Effector memory CD4-positive, alpha-beta T cell (primary cell): ENCODE measurements at regions not wholly inside any gene's neighbourhood (a gene's known extent, or its start where the extent isn't known, plus 50 kb on each side); places are given as distances from the start of the nearest gene placed in this dataset.

ENCODE experiments used
- DNase-seq, 3 donors: peaks; one replicate each; pipeline ENCODE4 v3.0.0-alpha.2; 2020
- H3K27ac ChIP-seq: 2 replicates; pipeline ENCODE4 v1.7.0; 2013; ENCODE audit warnings: mild to moderate bottlenecking, low read length, moderate library complexity; ENCODE audit not compliant: insufficient read depth, poor library complexity, severe bottlenecking
- H3K27me3 ChIP-seq: replicated peaks from 2 replicates; pipeline ENCODE4 v1.7.0; 2013; ENCODE audit warnings: mild to moderate bottlenecking, low read length; ENCODE audit not compliant: insufficient read depth, control insufficient read depth, poor library complexity, severe bottlenecking
- H3K36me3 ChIP-seq: 2 replicates; pipeline ENCODE4 v1.7.0; 2013; ENCODE audit warnings: mild to moderate bottlenecking, low read length, moderate library complexity; ENCODE audit not compliant: control insufficient read depth, insufficient read depth
- H3K4me1 ChIP-seq: 2 replicates; pipeline ENCODE4 v1.7.0; 2013; ENCODE audit warnings: low read length, mild to moderate bottlenecking; ENCODE audit not compliant: control insufficient read depth, insufficient read depth, poor library complexity, severe bottlenecking
- H3K4me3 ChIP-seq: 2 replicates; pipeline ENCODE4 v1.7.0; 2013; ENCODE audit warnings: low read length, low read depth, mild to moderate bottlenecking; ENCODE audit not compliant: insufficient read depth, poor library complexity, severe bottlenecking
- H3K9me3 ChIP-seq: 2 replicates; pipeline ENCODE4 v1.7.0; 2013; ENCODE audit warnings: mild to moderate bottlenecking, low read length, moderate library complexity; ENCODE audit not compliant: control insufficient read depth

DNA sequence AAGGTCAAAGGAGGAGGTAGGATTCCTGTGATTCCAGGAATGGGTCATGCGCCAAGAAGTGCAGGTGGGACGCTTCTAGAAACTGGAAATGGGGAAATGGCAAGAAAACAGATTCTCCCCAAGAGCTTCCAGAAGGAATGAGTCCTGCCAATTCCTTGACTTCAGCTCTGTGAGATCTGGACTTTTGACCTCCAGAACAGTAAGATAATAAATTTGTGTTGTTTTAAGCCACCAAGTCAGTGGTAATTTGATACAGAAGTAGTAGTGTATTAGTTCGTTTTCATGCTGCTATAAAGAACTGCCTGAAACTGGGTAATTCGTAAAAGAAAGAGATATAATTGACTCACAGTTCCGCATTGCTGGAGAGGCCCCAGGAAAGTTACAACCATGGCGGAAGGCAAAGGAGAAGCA lies 178.6 kb upstream of the GALNT17 start:
- no peak overlapping the region for H3K4me3 ChIP-seq
- DNase-seq: no peak
- no peak overlapping the region for H3K27ac ChIP-seq
- no peaks in the 10 kb centered on the region for H3K4me1 ChIP-seq
- H3K9me3 ChIP-seq: no peaks in the 10 kb centered on the region
- H3K27me3 ChIP-seq: no peaks in the 10 kb centered on the region
- H3K36me3 ChIP-seq: no peaks in the 10 kb centered on the region

DNA sequence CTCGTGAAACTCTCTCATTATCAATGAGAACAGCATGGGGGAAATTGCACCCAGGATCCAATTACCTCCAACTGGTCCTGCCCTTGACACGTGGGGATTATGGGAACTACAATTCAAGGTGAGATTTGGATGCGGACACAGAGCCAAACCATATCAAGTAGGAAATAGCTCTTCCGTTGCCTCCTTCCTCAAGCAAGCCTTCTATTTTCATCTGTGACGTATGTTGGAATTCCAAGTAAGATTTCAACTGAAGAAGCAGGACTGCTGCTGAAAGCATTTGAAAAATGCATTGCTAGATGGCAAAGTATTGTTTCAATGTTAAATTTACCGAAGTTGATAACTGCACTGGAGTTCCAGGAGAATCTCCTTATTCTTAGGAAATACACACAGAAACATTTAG lies 178.1 kb upstream of the GALNT17 start:
- no peaks in the 10 kb centered on the region for H3K4me1 ChIP-seq
- no peak for DNase-seq

DNA sequence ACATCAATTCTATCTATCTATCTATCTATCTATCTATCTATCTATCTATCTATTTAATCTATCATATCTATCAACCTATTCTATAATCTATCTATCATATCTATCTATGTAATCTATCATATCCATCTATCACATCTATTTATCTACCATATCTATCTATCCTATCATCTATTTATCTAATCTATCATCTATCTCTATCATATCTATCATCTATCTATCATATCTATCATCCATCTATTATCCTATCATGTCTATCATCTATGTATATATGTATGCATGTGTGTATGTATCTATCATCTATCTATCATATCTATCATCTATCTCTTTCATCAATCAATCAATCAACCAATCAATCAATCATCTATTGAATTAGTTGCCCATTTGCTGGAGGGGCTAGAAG lies 159.3 kb upstream of the GALNT17 start:
- H3K4me3 ChIP-seq: no peak overlapping the region
- no peaks in the 10 kb centered on the region for H3K36me3 ChIP-seq
- no peaks in the 10 kb centered on the region for H3K9me3 ChIP-seq
- H3K27me3 ChIP-seq: no peaks in the 10 kb centered on the region
- no peak for DNase-seq
- H3K4me1 ChIP-seq: no peaks in the 10 kb centered on the region
- no peak overlapping the region for H3K27ac ChIP-seq

More for the DNA sequence above, 178.1 kb upstream of the GALNT17 start:
- Histone ChIP-seq H3K36me3 (no peaks in the 10 kb centered on the region), H3K9me3 (no peaks in the 10 kb centered on the region), H3K4me3 (no peak overlapping the region), H3K27ac (no peak overlapping the region), H3K27me3 (no peaks in the 10 kb centered on the region)

DNA sequence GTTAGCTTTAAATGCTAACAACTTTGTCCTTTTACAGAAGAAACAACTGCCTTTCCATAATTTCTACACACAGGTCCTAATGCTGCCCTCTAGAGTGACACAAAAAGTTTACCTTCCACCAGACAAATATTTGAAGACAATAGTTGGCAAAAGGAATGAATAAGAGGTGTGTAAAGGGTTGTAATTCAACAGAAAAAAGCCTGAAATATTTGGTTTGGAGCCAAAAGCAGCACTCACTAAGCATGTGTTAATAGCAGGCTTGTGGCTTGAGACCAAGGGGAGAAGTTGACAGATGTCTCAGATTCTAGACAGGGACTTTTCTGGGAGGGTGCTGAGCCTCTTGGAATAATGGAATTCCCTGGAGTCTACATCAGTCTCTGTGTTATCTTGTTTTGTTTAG lies 156.2 kb upstream of the GALNT17 start:
- no peak for DNase-seq
- Histone ChIP-seq H3K4me1 (no peaks in the 10 kb centered on the region), H3K27ac (no peak overlapping the region), H3K9me3 (no peaks in the 10 kb centered on the region), H3K27me3 (no peaks in the 10 kb centered on the region), H3K36me3 (no peaks in the 10 kb centered on the region), H3K4me3 (no peak overlapping the region)

DNA sequence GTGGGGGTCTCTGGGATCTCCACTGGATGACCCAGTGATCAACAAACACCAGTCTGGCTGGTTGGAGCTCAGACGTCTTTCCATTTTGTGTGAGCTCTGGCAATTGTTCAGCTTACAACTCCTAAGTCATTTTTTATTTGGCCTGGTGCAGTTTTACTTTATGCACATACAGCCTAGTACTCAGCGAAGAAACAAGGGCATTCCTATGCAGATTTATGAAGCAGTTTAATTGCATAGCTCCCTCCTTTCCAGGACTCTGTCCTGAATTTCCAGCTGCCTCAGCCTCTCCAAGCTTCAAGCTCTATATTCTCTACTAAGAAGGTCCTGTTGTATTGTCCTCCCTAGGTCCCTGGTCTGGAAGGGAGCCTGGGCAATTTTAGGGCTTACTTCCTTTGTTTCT lies 145.6 kb upstream of the GALNT17 start:
- Histone ChIP-seq H3K4me3 (no peak overlapping the region), H3K4me1 (no peaks in the 10 kb centered on the region), H3K27me3 (no peaks in the 10 kb centered on the region), H3K36me3 (no peaks in the 10 kb centered on the region), H3K9me3 (no peaks in the 10 kb centered on the region), H3K27ac (no peak overlapping the region)
- no peak for DNase-seq

DNA sequence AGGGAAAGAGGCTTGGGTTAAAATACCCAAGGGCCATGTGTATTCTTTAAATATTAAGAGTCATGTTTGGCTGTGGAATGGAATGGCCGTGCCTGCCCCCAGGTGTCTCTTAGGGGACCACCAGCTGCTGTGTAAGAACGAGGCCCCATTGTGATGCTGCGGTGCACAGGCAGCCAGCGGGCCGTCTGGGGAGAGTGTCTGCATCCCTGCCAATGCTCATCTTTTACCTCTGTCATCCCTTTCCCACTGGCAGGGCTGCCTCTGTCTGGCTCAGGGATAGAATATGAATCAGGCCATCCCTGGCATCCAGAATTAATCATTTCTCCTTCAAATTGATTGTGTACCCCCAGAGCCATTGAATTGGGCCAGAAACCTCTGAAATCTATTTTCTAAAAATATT lies 137.8 kb upstream of the GALNT17 start:
- H3K4me1 ChIP-seq: no peaks in the 10 kb centered on the region
- no peak overlapping the region for H3K4me3 ChIP-seq
- no peak for DNase-seq
- no peaks in the 10 kb centered on the region for H3K36me3 ChIP-seq
- no peaks in the 10 kb centered on the region for H3K27me3 ChIP-seq
- H3K9me3 ChIP-seq: no peaks in the 10 kb centered on the region
- H3K27ac ChIP-seq: no peak overlapping the region

DNA sequence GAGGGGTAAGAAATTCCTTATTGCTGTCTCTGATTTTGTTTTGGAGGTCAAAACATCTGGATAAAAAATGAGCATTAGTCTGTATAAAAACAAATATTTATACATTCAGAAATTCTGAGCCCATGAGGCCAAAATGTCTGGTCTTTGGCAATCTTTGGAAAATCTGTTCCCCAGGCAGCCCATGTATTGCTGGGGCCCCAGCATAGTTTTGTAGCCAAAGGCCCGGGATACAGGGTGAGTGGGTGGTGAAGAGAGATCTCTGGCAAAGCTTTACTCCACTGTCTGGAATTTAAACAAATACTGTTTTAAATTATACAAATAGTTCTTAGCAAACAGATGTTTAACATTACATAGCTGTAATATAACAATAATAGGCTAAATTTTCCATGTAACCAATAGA lies 134.7 kb upstream of the GALNT17 start:
- no peaks in the 10 kb centered on the region for H3K9me3 ChIP-seq
- H3K27me3 ChIP-seq: no peaks in the 10 kb centered on the region
- H3K4me1 ChIP-seq: no peaks in the 10 kb centered on the region
- no peak overlapping the region for H3K27ac ChIP-seq
- H3K36me3 ChIP-seq: no peaks in the 10 kb centered on the region
- no peak for DNase-seq
- H3K4me3 ChIP-seq: no peak overlapping the region

DNA sequence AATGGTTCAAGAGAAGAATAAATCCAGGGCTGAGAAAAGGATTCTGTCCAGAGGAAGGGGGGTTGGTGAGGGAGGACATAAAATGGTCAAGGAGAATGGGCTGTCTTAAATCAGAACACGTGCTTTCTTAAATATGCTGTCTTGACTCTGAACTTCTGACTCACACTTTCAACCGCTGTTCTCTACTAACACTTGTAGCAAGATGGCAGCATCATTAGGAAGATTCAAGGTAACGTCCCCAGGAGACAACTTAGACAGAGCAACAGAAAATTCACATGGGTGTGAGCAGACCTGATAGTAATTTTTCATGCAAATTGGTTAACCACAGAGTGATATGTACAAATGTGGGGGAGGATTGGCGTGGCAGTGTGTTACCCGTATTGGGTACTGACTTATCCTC lies 126.8 kb upstream of the GALNT17 start:
- H3K27me3 ChIP-seq: no peaks in the 10 kb centered on the region
- H3K36me3 ChIP-seq: no peaks in the 10 kb centered on the region
- no peaks in the 10 kb centered on the region for H3K4me1 ChIP-seq
- no peaks in the 10 kb centered on the region for H3K9me3 ChIP-seq
- H3K4me3 ChIP-seq: no peak overlapping the region
- no peak overlapping the region for H3K27ac ChIP-seq
- DNase-seq: no peak

DNA sequence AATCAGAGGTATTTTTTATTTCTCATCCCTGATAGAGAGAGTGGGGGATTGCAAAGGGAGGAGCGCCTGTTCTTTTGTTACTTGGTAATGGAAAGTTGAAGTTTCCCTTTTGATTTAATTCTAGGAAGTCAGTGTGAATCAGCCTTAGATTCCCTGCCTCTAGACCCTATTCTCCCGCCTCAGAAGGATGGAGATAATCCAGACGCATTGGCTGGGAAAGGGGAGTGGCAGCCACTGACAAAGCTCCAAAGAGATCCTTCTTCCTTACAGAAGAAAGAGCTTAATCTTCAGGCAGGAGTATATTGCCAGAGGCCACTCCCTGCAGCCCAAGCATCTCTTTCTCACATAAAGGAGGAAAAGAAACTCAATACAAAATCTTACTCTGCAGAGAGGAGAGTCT lies 122.3 kb upstream of the GALNT17 start:
- Histone ChIP-seq H3K36me3 (no peaks in the 10 kb centered on the region), H3K4me1 (no peaks in the 10 kb centered on the region), H3K4me3 (no peak overlapping the region), H3K27me3 (no peaks in the 10 kb centered on the region), H3K9me3 (no peaks in the 10 kb centered on the region), H3K27ac (no peak overlapping the region)
- no peak for DNase-seq

DNA sequence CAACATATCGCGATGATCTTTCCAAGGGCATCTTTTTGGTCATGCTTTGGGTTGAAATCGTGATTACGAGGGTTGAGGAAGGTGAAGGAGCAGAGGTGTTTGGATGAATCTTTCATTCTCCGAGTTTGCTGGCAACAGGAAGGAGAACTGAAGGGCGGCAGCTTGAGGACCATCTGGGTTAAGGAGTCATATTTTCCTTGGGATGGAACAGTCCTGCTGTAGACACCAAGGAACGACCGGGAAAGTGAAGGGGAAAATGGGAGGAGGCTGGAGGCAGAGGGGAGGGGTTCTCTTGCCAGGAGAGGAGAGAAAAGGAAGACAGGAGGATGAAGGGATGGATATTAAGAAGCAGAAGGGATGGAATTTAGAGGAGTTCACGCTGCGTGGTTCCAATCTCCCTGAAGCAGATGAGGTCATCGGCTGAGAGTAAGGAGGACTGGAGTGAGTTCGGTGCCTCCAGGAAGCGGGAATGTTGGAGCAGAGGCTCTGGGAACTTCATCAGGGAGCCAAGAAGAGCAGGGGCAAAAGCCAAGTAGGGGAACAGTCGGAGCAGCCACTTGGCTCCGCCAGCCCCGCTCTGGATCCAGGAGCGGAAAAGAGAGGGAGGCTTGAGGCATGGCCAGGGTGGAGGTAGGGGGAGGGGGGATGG lies 116.6 kb upstream of the GALNT17 start:
- no peaks in the 10 kb centered on the region for H3K4me1 ChIP-seq
- H3K36me3 ChIP-seq: no peaks in the 10 kb centered on the region
- no peak overlapping the region for H3K4me3 ChIP-seq
- no peaks in the 10 kb centered on the region for H3K9me3 ChIP-seq
- H3K27ac ChIP-seq: no peak overlapping the region
- no peak for DNase-seq
- H3K27me3 ChIP-seq: no peaks in the 10 kb centered on the region
